ENCODE measurements at regions not wholly inside any gene's neighbourhood (a gene's known extent, or its start where the extent isn't known, plus 50 kb on each side); places are given as distances from the start of the nearest gene placed in this dataset.

- ATAC-seq, result no peak
- Histone ChIP-seq H3K4me3 (no peak overlapping the region), H3K9me3 (no peaks in the 10 kb centered on the region), H3K4me1 (no peaks in the 10 kb centered on the region), H3K27ac (no peak overlapping the region), H3K4me2 (no peak overlapping the region)
- CTCF ChIA-PET, result interaction anchor here (1.1 kb wide), 1 partner anchor 18 kb away, joined by 4 read pairs; no protein-coding TSS in a partner anchor
- FAIRE-seq, result no peak
- TF ChIP-seq RAD21 (conservative IDR thresholded peaks at IDR 0.05 in 1 of 2, IDR thresholded peaks at IDR 0.05 in 1 of 2), result no peak
- TF ChIP-seq PBX3 (IDR thresholded peaks at IDR 0.05), result no peak
- TF ChIP-seq MYC (IDR thresholded peaks at IDR 0.05; ENCODE audit: borderline replicate concordance, low read length), result no peak
- TF ChIP-seq BHLHE40 (IDR thresholded peaks at IDR 0.05; ENCODE audit: low read depth, low read length), result no peak
- TF ChIP-seq TFCP2L1 (CRISPR knock-in tag; IDR thresholded peaks at IDR 0.05), result no peak
- TF ChIP-seq ATOH8 (CRISPR knock-in tag; IDR thresholded peaks at IDR 0.05; ENCODE audit: low read depth), result no peak
- no peak for TF ChIP-seq KDM5A (IDR thresholded peaks at IDR 0.05)
- TF ChIP-seq GATA3 (IDR thresholded peaks at IDR 0.05; ENCODE audit: borderline replicate concordance), result no peak
- no peak for TF ChIP-seq HEYL (CRISPR knock-in tag; IDR thresholded peaks at IDR 0.05)
- TF ChIP-seq ELK1 (IDR thresholded peaks at IDR 0.05; ENCODE audit: low read depth, low read length), result no peak
- TF ChIP-seq SREBF2 (IDR thresholded peaks at IDR 0.05), result no peak
- TF ChIP-seq MAZ (IDR thresholded peaks at IDR 0.05; ENCODE audit: borderline replicate concordance, low read depth, low read length), result no peak
- no peak for TF ChIP-seq ESRRA (IDR thresholded peaks at IDR 0.05; ENCODE audit: borderline replicate concordance, low read length)
- TF ChIP-seq FOXS1 (CRISPR knock-in tag; IDR thresholded peaks at IDR 0.05), result no peak
- POLR2A ChIA-PET, result no interaction called here
- 90% methylated on average over 5 of the region's 5 CpGs for WGBS (ENCODE audit: missing lambda C conversion rate)
- no peak for DNase-seq (ENCODE audit: low read depth in 1 of 2, low spot score in 1 of 2)
Observed at GRCh38 chr2:41716497-41716896, 331.3 kb upstream of the PKDCC start.

GRCh38 chr2:41717839-41718238 lies 330.0 kb upstream of the PKDCC start:
- ATAC-seq (no peak), DNase-seq (ENCODE audit: low read depth in 1 of 2, low spot score in 1 of 2) (no peak), FAIRE-seq (no peak)
- CTCF ChIA-PET, result interaction anchor here (1.1 kb wide), 1 partner anchor 8 kb away, joined by 4 read pairs; no protein-coding TSS in a partner anchor
- no peak overlapping the region for H3K4me3 ChIP-seq
- H3K4me2 ChIP-seq, result no peak overlapping the region
- no peak overlapping the region for H3K27ac ChIP-seq
- WGBS (ENCODE audit: missing lambda C conversion rate), result 83% methylated on average over 1 of the region's 1 CpG
- POLR2A ChIA-PET, result no interaction called here
- no peak for TF ChIP-seq REST (IDR thresholded peaks at IDR 0.05)
- TF ChIP-seq SREBF2 (IDR thresholded peaks at IDR 0.05), result no peak
- no peak for TF ChIP-seq USF2 (IDR thresholded peaks at IDR 0.05)
- TF ChIP-seq CHD2 (IDR thresholded peaks at IDR 0.05; ENCODE audit: low read length, partially characterized antibody), result no peak
- no peak for TF ChIP-seq RAD21 (conservative IDR thresholded peaks at IDR 0.05 in 1 of 2, IDR thresholded peaks at IDR 0.05 in 1 of 2)
- TF ChIP-seq ESRRA (IDR thresholded peaks at IDR 0.05; ENCODE audit: borderline replicate concordance, low read length), result no peak
- TF ChIP-seq TP53 (CRISPR knock-in tag; IDR thresholded peaks at IDR 0.05), result no peak
- no peak for TF ChIP-seq MAZ (IDR thresholded peaks at IDR 0.05; ENCODE audit: borderline replicate concordance, low read depth, low read length)
- TF ChIP-seq TFCP2L1 (CRISPR knock-in tag; IDR thresholded peaks at IDR 0.05), result no peak
- no peak for TF ChIP-seq RCOR1 (IDR thresholded peaks at IDR 0.05; ENCODE audit: low read depth, low read length)
- no peak for TF ChIP-seq E2F6 (IDR thresholded peaks at IDR 0.05; ENCODE audit: borderline replicate concordance, low read depth)
- no peak for TF ChIP-seq PBX3 (IDR thresholded peaks at IDR 0.05)
- TF ChIP-seq NFE2L2 (conservative IDR thresholded peaks at IDR 0.05; ENCODE audit: low read length), result no peak
- no peak for TF ChIP-seq KDM5A (IDR thresholded peaks at IDR 0.05)
- no peak for TF ChIP-seq NPAS2 (CRISPR knock-in tag; IDR thresholded peaks at IDR 0.05; ENCODE audit: borderline replicate concordance)
- TF ChIP-seq BCL3 (IDR thresholded peaks at IDR 0.05), result no peak
- TF ChIP-seq HOXB13 (CRISPR knock-in tag; IDR thresholded peaks at IDR 0.05; ENCODE audit: low read depth), result no peak
- no peaks in the 10 kb centered on the region for H3K4me1 ChIP-seq
- H3K9me3 ChIP-seq, result no peaks in the 10 kb centered on the region

Data from A549 (cell line).